ENCODE measurements at regions not wholly inside any gene's neighbourhood (a gene's known extent, or its start where the extent isn't known, plus 50 kb on each side); places are given as distances from the start of the nearest gene placed in this dataset.

GRCh38 chr6:66675906-66676305 is 968.9 kb upstream of the EYS start:
- no peak for DNase-seq

- no peak for DNase-seq
Measured at GRCh38 chr6:66664112-66664511, 957.1 kb upstream of the EYS start.

- DNase-seq, result no peak
Measured at GRCh38 chr6:66662721-66663507, 955.9 kb upstream of the EYS start.

GRCh38 chr6:66662196-66662595 is 955.2 kb upstream of the EYS start:
- DNase-seq, result peak; percentile 55

GRCh38 chr6:66655420-66655819 is 948.4 kb upstream of the EYS start:
- no peak for DNase-seq

GRCh38 chr6:66638518-66638917 is 931.5 kb upstream of the EYS start:
- DNase-seq, result no peak

- no peak for DNase-seq
Measured at GRCh38 chr6:66638099-66638498, 931.1 kb upstream of the EYS start.

GRCh38 chr6:66628917-66629316 is 921.9 kb upstream of the EYS start:
- no peak for DNase-seq

- no peak for DNase-seq
Measured at GRCh38 chr6:66623050-66623449, 916.0 kb upstream of the EYS start.

GRCh38 chr6:66605971-66606370 is 898.9 kb upstream of the EYS start:
- DNase-seq, result no peak

GRCh38 chr6:66605011-66605410 is 898.0 kb upstream of the EYS start:
- no peak for DNase-seq

- no peak for DNase-seq
Measured at GRCh38 chr6:66599541-66599940, 892.5 kb upstream of the EYS start.

- DNase-seq, result no peak
Measured at GRCh38 chr6:66578362-66578761, 871.3 kb upstream of the EYS start.

- DNase-seq, result no peak
Measured at GRCh38 chr6:66568271-66568670, 861.2 kb upstream of the EYS start.

- DNase-seq, result no peak
Measured at GRCh38 chr6:66561479-66561878, 854.5 kb upstream of the EYS start.

GRCh38 chr6:66558189-66558588 is 851.2 kb upstream of the EYS start:
- DNase-seq, result peak; percentile 8

- DNase-seq, result no peak
Measured at GRCh38 chr6:66556936-66557335, 849.9 kb upstream of the EYS start.

- DNase-seq, result no peak
Measured at GRCh38 chr6:66555082-66555481, 848.1 kb upstream of the EYS start.

- DNase-seq, result peak; percentile 44
Measured at GRCh38 chr6:66553441-66553840, 846.4 kb upstream of the EYS start.

GRCh38 chr6:66538551-66539135 is 831.6 kb upstream of the EYS start:
- DNase-seq, result peak; percentile 14

- DNase-seq, result no peak
Measured at GRCh38 chr6:66533921-66534404, 826.9 kb upstream of the EYS start.

- DNase-seq, result no peak
Measured at GRCh38 chr6:66526061-66526460, 819.0 kb upstream of the EYS start.

- DNase-seq, result no peak
Measured at GRCh38 chr6:66522864-66523263, 815.8 kb upstream of the EYS start.

- no peak for DNase-seq
Measured at GRCh38 chr6:66516377-66516776, 809.4 kb upstream of the EYS start.

GRCh38 chr6:66508433-66508832 is 801.4 kb upstream of the EYS start:
- DNase-seq, result no peak
